KMS-11 (cell line): ENCODE measurements at regions not wholly inside any gene's neighbourhood (a gene's known extent, or its start where the extent isn't known, plus 50 kb on each side); places are given as distances from the start of the nearest gene placed in this dataset.

Experiments
- H2AFZ ChIP-seq: fragments of 200-600 bp; sonication (generic); 2 replicates; pipeline ENCODE4 v1.6.1; 2016; ENCODE audit warnings: antibody characterized with exemption, mixed run types, low read depth
- H3K27ac ChIP-seq: fragments of 200-600 bp; sonication (generic); 2 replicates; pipeline ENCODE4 v1.6.1; 2016; ENCODE audit warnings: mild to moderate bottlenecking, mixed run types
- H3K27me3 ChIP-seq: fragments of 200-600 bp; sonication (generic); 2 replicates; pipeline ENCODE4 v1.6.1; 2017; ENCODE audit warnings: mild to moderate bottlenecking, low read depth, mixed run types, moderate library complexity; ENCODE audit not compliant: insufficient read depth
- H3K36me3 ChIP-seq: fragments of 200-600 bp; sonication (generic); 2 replicates; pipeline ENCODE4 v1.6.1; 2017; ENCODE audit warnings: mild to moderate bottlenecking, mixed run types; ENCODE audit not compliant: insufficient read depth
- H3K4me1 ChIP-seq: fragments of 200-600 bp; sonication (generic); 2 replicates; pipeline ENCODE4 v1.6.1; 2016; ENCODE audit warnings: mild to moderate bottlenecking, low read depth, mixed run types; ENCODE audit not compliant: poor library complexity, severe bottlenecking
- H3K4me2 ChIP-seq: fragments of 200-600 bp; sonication (generic); 2 replicates; pipeline ENCODE4 v1.7.0; 2016; ENCODE audit warnings: mild to moderate bottlenecking, mixed run types
- H3K4me3 ChIP-seq: fragments of 200-600 bp; sonication (generic); IDR thresholded peaks from 2 replicates; pipeline ENCODE4 v1.6.1; 2017; ENCODE audit warnings: low read depth, low read length, mixed read lengths; ENCODE audit not compliant: insufficient read depth
- H3K79me2 ChIP-seq: fragments of 200-600 bp; sonication (generic); 2 replicates; pipeline ENCODE4 v1.6.1; 2016; ENCODE audit warnings: low read depth, mixed run types; ENCODE audit not compliant: insufficient read depth
- H3K9ac ChIP-seq: fragments of 200-600 bp; sonication (generic); 2 replicates; pipeline ENCODE4 v1.6.1; 2016; ENCODE audit warnings: mild to moderate bottlenecking, mixed run types
- H4K20me1 ChIP-seq: fragments of 200-600 bp; sonication (generic); 2 replicates; pipeline ENCODE4 v1.6.1; 2016; ENCODE audit warnings: mild to moderate bottlenecking, mixed run types; ENCODE audit not compliant: insufficient read depth
- TF ChIP-seq, protein P1 (sequence below): fragments of 200-600 bp; sonication (generic); conservative IDR thresholded peaks from 2 replicates; pipeline ENCODE4 v1.6.1; 2017; ENCODE audit warnings: low read depth, mild to moderate bottlenecking, antibody characterized with exemption, low read length, moderate library complexity, mixed read lengths

DNA sequence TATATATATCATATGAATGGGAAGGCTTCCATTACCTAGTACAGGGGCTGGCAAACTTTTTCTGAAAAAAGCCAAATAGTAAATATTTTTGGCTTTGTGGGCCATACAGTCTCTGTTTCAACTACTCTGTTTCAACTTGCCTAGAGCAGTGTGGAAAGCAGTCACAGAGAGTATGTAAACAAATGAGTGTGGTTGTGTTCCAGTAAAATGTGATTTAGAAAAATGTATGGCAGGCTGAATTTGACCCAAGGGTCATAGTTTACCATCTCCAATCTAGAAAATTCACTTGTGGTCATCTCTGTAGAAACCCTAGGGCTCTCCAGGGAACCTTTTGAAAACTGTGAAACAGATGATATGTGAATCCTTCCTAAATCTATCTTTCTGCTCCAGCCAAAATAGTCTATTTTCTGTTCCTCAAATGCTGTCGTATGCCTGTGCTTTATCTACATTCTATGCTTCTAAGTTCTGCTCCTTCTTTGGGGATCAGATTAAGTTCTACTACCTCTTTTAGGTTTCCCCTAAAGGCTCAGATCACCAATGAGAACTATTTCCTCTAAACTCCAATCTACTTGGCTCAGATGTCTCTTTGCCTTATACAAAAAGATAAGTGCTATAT lies 356.2 kb downstream of the METTL15 start:
- Histone ChIP-seq H3K4me1 (no peaks in the 10 kb centered on the region), H4K20me1 (no peaks in the 10 kb centered on the region), H2AFZ (no peak overlapping the region), H3K4me2 (no peak overlapping the region), H3K27me3 (no peaks in the 10 kb centered on the region), H3K36me3 (no peaks in the 10 kb centered on the region), H3K9ac (no peak overlapping the region), H3K79me2 (no peaks in the 10 kb centered on the region), H3K4me3 (no peak overlapping the region), H3K27ac (no peak overlapping the region)
- TF ChIP-seq, protein P1, sequence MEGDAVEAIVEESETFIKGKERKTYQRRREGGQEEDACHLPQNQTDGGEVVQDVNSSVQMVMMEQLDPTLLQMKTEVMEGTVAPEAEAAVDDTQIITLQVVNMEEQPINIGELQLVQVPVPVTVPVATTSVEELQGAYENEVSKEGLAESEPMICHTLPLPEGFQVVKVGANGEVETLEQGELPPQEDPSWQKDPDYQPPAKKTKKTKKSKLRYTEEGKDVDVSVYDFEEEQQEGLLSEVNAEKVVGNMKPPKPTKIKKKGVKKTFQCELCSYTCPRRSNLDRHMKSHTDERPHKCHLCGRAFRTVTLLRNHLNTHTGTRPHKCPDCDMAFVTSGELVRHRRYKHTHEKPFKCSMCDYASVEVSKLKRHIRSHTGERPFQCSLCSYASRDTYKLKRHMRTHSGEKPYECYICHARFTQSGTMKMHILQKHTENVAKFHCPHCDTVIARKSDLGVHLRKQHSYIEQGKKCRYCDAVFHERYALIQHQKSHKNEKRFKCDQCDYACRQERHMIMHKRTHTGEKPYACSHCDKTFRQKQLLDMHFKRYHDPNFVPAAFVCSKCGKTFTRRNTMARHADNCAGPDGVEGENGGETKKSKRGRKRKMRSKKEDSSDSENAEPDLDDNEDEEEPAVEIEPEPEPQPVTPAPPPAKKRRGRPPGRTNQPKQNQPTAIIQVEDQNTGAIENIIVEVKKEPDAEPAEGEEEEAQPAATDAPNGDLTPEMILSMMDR: no peak

DNA sequence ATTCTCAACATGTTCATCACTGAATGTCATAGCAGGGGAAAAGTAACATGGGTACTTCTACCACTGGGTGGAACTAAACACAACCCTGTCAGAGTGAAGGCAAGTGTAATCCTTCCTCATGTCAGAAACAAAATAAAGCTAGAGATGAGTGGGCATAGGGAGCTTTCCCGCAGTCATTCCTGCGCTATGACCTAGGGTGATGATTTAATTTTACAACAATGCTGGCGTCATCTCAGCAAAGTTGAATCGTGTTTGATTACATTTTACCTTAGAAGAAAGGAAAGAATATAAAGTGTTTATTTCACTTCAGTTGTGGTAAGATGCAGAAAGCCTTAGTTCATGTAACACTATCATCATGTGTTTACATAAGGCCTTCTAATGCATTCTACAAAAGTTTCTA lies 355.6 kb downstream of the METTL15 start:
- Histone ChIP-seq H2AFZ (no peak overlapping the region), H3K27me3 (no peaks in the 10 kb centered on the region), H3K27ac (no peak overlapping the region), H3K4me3 (no peak overlapping the region), H3K36me3 (no peaks in the 10 kb centered on the region), H3K4me1 (no peaks in the 10 kb centered on the region), H3K4me2 (no peak overlapping the region), H3K79me2 (no peaks in the 10 kb centered on the region), H4K20me1 (no peaks in the 10 kb centered on the region), H3K9ac (no peak overlapping the region)
- TF ChIP-seq, protein P1: no peak

- Histone ChIP-seq H3K36me3 (no peaks in the 10 kb centered on the region), H3K4me3 (no peak overlapping the region), H2AFZ (no peak overlapping the region), H4K20me1 (no peaks in the 10 kb centered on the region), H3K27ac (no peak overlapping the region), H3K9ac (no peak overlapping the region), H3K79me2 (no peaks in the 10 kb centered on the region), H3K4me1 (no peaks in the 10 kb centered on the region), H3K27me3 (no peaks in the 10 kb centered on the region), H3K4me2 (no peak overlapping the region)
- TF ChIP-seq, protein P1: no peak
Measured at GRCh38 chr11:28461846-28462245, 353.7 kb downstream of the METTL15 start.

DNA sequence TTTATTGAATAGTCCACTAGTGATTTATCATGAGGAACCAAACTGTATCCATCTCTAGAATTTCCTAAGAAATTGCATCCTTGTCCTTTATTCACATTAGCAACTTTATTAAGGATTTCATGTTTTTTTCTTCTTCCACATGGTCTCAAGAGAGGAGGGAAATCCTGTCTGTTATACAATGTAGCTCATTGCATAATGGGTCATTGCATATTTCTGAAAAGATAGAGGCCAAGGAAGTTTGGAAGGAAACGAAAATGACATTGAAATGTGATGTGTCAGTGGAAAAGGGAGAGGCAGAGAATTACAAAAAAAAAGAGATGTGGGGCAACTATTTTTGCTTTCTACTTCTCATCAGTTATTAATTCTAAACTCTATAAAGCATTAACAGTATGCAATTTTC lies 353.1 kb downstream of the METTL15 start:
- no peaks in the 10 kb centered on the region for H3K36me3 ChIP-seq
- no peak overlapping the region for H3K9ac ChIP-seq
- no peak overlapping the region for H3K4me2 ChIP-seq
- no peaks in the 10 kb centered on the region for H3K79me2 ChIP-seq
- no peaks in the 10 kb centered on the region for H3K27me3 ChIP-seq
- no peak overlapping the region for H3K27ac ChIP-seq
- no peak overlapping the region for H2AFZ ChIP-seq
- H4K20me1 ChIP-seq: no peaks in the 10 kb centered on the region
- no peak overlapping the region for H3K4me3 ChIP-seq
- TF ChIP-seq, protein P1: no peak
- no peaks in the 10 kb centered on the region for H3K4me1 ChIP-seq
